OCI-LY1 (cell line): ENCODE measurements at regions not wholly inside any gene's neighbourhood (a gene's known extent, or its start where the extent isn't known, plus 50 kb on each side); places are given as distances from the start of the nearest gene placed in this dataset.
"Not testable (repeated sequence)": the region's sequence is repeated elsewhere in the genome, so short reads cannot be mapped to it uniquely, and the experiment has no call there.

ENCODE experiments used
- H2AFZ ChIP-seq: fragments of 200-600 bp; sonication (generic), shearing (Covaris generic); 2 replicates; pipeline ENCODE4 v1.6.0; 2014; ENCODE audit warnings: antibody characterized with exemption, mild to moderate bottlenecking, low read length
- H3F3A ChIP-seq: fragments of 200-600 bp; sonication (generic), shearing (Covaris generic); 2 replicates; pipeline ENCODE4 v1.6.0; 2014; ENCODE audit warnings: mild to moderate bottlenecking, antibody characterized with exemption, low read length, moderate library complexity; ENCODE audit not compliant: insufficient read depth
- H3K27ac ChIP-seq: fragments of 200-600 bp; sonication (generic); 2 replicates; pipeline ENCODE4 v1.5.1; 2014; ENCODE audit warnings: low read length, mixed run types, mild to moderate bottlenecking, low read depth; ENCODE audit not compliant: poor library complexity, severe bottlenecking
- H3K27me3 ChIP-seq: fragments of 200-600 bp; sonication (generic); 2 replicates; pipeline ENCODE4 v1.6.0; 2014; ENCODE audit warnings: antibody characterized with exemption, mild to moderate bottlenecking, low read length, moderate library complexity; ENCODE audit not compliant: insufficient read depth
- H3K36me3 ChIP-seq: fragments of 200-600 bp; sonication (generic); 2 replicates; pipeline ENCODE4 v1.6.1; 2014; ENCODE audit warnings: mild to moderate bottlenecking, antibody characterized with exemption, low read length, moderate library complexity, mixed read lengths; ENCODE audit not compliant: insufficient read depth
- H3K4me1 ChIP-seq: fragments of 200-600 bp; sonication (generic); 2 replicates; pipeline ENCODE4 v1.5.1; 2014; ENCODE audit warnings: mild to moderate bottlenecking, low read length, moderate library complexity; ENCODE audit not compliant: insufficient read depth, severe bottlenecking
- H3K4me2 ChIP-seq: fragments of 200-600 bp; sonication (generic), shearing (Covaris generic); 2 replicates; pipeline ENCODE4 v1.6.1; 2014; ENCODE audit warnings: low read length
- H3K4me3 ChIP-seq: fragments of 200-600 bp; sonication (generic); 2 replicates; pipeline ENCODE4 v1.5.1; 2014; ENCODE audit warnings: low read length, low read depth, mild to moderate bottlenecking, mixed read lengths; ENCODE audit not compliant: poor library complexity, severe bottlenecking
- H3K79me2 ChIP-seq: fragments of 200-600 bp; shearing (Covaris generic); 2 replicates; pipeline ENCODE4 v1.6.1; 2016; ENCODE audit warnings: mixed run types, low read length, mixed read lengths; ENCODE audit not compliant: insufficient read depth
- H3K9ac ChIP-seq: fragments of 200-600 bp; sonication (generic), shearing (Covaris generic); 2 replicates; pipeline ENCODE4 v1.6.1; 2014; ENCODE audit warnings: mild to moderate bottlenecking, low read length, mixed read lengths
- H3K9me2 ChIP-seq: fragments of 200-600 bp; sonication (generic), shearing (Covaris generic); 2 replicates; pipeline ENCODE4 v1.6.1; 2014; ENCODE audit warnings: low read depth, mild to moderate bottlenecking, low read length, mixed read lengths
- H3K9me3 ChIP-seq: fragments of 200-600 bp; shearing (Covaris generic); 2 replicates; pipeline ENCODE4 v1.6.1; 2014; ENCODE audit warnings: low read length, mixed read lengths
- H4K20me1 ChIP-seq: fragments of 200-600 bp; sonication (generic), shearing (Covaris generic); 2 replicates; pipeline ENCODE4 v1.6.0; 2016; ENCODE audit warnings: mild to moderate bottlenecking, low read length; ENCODE audit not compliant: insufficient read depth
- EZH2 ChIP-seq: fragments of 200-600 bp; sonication (generic), shearing (Covaris generic); IDR thresholded peaks from 2 replicates; pipeline ENCODE4 v1.8.0; 2017; ENCODE audit warnings: borderline replicate concordance, mixed run types, mild to moderate bottlenecking, antibody characterized with exemption, low read length, moderate library complexity, mixed read lengths
- TF ChIP-seq, protein P1 (sequence below): fragments of 200-600 bp; sonication (generic), shearing (Covaris generic); IDR thresholded peaks from 2 replicates; pipeline ENCODE4 v1.5.1; 2017; ENCODE audit warnings: mild to moderate bottlenecking, antibody characterized with exemption, low read length, moderate library complexity, mixed read lengths

DNA sequence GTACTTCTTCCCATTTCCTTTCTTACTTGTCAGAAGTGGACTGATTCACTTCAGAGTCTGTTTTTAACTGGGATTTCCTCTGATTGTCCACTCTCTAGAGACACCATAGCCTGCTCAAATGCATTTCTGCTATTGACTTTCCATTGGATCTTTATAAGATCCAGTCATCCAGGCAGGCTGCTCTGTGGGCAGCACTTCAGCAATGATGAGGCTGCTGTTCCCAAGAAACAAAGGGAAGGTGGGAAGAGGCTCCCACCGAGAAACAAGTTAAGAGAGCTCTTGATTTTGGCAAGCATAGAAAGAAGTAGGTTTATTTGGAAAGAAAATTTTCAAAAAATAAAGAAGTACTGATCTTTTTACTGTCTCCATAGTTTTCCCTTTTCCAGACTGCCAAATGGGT is 125.8 kb upstream of the STARD13 start:
- H3K9me2 ChIP-seq: no peaks in the 10 kb centered on the region
- H3K36me3 ChIP-seq: no peaks in the 10 kb centered on the region; the same call in 1 of the 2 replicates
- no peak overlapping the region for H3K4me3 ChIP-seq
- H4K20me1 ChIP-seq: no peaks in the 10 kb centered on the region
- no peak overlapping the region for H3K4me2 ChIP-seq
- no peaks in the 10 kb centered on the region for H3K79me2 ChIP-seq
- no peak overlapping the region for H3K27ac ChIP-seq
- TF ChIP-seq EZH2: no peak
- TF ChIP-seq, protein P1, sequence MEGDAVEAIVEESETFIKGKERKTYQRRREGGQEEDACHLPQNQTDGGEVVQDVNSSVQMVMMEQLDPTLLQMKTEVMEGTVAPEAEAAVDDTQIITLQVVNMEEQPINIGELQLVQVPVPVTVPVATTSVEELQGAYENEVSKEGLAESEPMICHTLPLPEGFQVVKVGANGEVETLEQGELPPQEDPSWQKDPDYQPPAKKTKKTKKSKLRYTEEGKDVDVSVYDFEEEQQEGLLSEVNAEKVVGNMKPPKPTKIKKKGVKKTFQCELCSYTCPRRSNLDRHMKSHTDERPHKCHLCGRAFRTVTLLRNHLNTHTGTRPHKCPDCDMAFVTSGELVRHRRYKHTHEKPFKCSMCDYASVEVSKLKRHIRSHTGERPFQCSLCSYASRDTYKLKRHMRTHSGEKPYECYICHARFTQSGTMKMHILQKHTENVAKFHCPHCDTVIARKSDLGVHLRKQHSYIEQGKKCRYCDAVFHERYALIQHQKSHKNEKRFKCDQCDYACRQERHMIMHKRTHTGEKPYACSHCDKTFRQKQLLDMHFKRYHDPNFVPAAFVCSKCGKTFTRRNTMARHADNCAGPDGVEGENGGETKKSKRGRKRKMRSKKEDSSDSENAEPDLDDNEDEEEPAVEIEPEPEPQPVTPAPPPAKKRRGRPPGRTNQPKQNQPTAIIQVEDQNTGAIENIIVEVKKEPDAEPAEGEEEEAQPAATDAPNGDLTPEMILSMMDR: no peak
- H3K4me1 ChIP-seq: no peaks in the 10 kb centered on the region
- H3K27me3 ChIP-seq: no peaks in the 10 kb centered on the region
- H3F3A ChIP-seq: no peaks in the 10 kb centered on the region
- no peak overlapping the region for H3K9ac ChIP-seq
- H3K9me3 ChIP-seq: no peaks in the 10 kb centered on the region
- no peak overlapping the region for H2AFZ ChIP-seq

DNA sequence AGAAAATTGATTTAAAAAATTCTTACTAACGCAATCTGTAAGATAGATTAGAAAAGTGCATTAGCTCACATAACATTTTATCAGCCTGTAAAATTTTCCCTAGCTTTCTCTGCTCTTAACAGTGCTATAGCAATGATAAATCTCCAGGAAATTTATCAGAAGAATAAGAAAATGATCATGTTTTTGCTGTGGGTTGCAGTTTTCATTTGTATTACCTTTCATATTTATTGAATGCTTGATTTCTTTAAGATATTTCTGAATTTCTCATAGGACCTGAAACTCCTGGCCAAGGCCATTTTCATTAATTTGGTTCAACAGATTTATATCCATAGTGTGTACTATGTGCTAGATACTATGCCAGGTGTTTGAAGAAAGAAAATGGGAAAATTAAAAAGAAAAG is 130.3 kb upstream of the STARD13 start:
- Histone ChIP-seq H3K4me1 (no peaks in the 10 kb centered on the region), H3K79me2 (no peaks in the 10 kb centered on the region), H3K9me3 (no peaks in the 10 kb centered on the region), H4K20me1 (no peaks in the 10 kb centered on the region), H3K4me3 (no peak overlapping the region), H3K9me2 (no peaks in the 10 kb centered on the region), H3K27me3 (no peaks in the 10 kb centered on the region), H2AFZ (no peak overlapping the region), H3K36me3 (no peaks in the 10 kb centered on the region), H3K4me2 (no peak overlapping the region), H3K9ac (no peak overlapping the region), H3F3A (no peaks in the 10 kb centered on the region), H3K27ac (no peak overlapping the region)
- no peak for TF ChIP-seq EZH2
- TF ChIP-seq, protein P1: no peak

- H3K4me2 ChIP-seq, H3K4me3 ChIP-seq, H3K9ac ChIP-seq, H3K4me1 ChIP-seq, H3K27me3 ChIP-seq, H3K36me3 ChIP-seq, H4K20me1 ChIP-seq, H3K79me2 ChIP-seq, H3K9me2 ChIP-seq, H3K27ac ChIP-seq, H3K9me3 ChIP-seq, H3F3A ChIP-seq, H2AFZ ChIP-seq: not testable (repeated sequence)
Observed at GRCh38 chr13:33418224-33418953, 132.8 kb upstream of the STARD13 start.

GRCh38 chr13:33420117-33420516 is 134.6 kb upstream of the STARD13 start:
- H3K9ac ChIP-seq, H3K4me2 ChIP-seq, H3K27ac ChIP-seq, H3K9me3 ChIP-seq, H3K4me3 ChIP-seq, H3K27me3 ChIP-seq, H3K4me1 ChIP-seq, H3F3A ChIP-seq, H3K9me2 ChIP-seq, H4K20me1 ChIP-seq, H3K79me2 ChIP-seq, H3K36me3 ChIP-seq, H2AFZ ChIP-seq: not testable (repeated sequence)
